Raji (cell line): ENCODE measurements at regions not wholly inside any gene's neighbourhood (a gene's known extent, or its start where the extent isn't known, plus 50 kb on each side); places are given as distances from the start of the nearest gene placed in this dataset.

Experiments
- POLR2A ChIP-seq: IDR thresholded peaks from 2 replicates; pipeline ENCODE4 v1.6.1; 2011; ENCODE audit warnings: low read depth, low read length, control low read depth; ENCODE audit not compliant: insufficient read depth

DNA sequence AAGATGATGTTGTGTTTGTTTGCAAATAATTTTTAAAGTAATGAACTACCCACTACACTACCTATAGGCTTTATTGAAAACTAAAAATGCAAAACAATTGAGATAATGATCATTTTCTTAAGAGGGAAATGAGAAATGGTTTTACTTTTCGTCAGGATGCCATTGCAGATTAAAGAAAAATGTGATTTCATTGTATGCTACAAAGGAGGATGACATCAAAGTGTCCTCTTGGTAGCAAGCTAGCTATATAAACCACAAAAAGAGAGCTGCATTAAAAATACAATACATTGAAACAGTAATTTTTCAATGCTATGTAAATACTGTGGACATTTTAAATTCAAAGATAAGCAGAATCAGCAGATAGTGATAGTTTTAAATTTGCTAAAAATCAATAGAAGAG, 87.5 kb upstream of the DPYD start:
- TF ChIP-seq POLR2A: no peak

GRCh38 chr1:98005326-98006010, 84.6 kb upstream of the DPYD start:
- TF ChIP-seq POLR2A: no peak

DNA sequence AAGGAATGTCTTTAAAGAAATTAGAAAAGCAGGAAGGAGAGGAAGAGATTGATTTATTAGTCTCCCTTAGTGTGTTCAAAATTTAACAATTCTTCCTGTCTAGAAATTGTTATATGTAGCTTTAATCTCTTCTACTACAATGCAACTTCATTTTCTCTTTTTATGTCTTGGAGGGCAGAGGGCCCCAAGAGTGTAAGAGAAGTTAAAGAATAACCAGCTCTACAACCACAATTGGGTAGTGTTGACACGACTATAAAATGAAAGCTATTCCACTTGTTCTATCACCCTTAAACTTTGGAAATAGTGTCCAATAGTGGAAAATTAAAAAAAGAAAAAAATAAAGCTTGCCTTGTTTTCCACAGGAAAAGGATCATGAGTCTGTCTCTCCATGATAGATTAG, 82.6 kb upstream of the DPYD start:
- TF ChIP-seq POLR2A: no peak

- no peak for TF ChIP-seq POLR2A
Observed at GRCh38 chr1:98002288-98002687, 81.5 kb upstream of the DPYD start.

DNA sequence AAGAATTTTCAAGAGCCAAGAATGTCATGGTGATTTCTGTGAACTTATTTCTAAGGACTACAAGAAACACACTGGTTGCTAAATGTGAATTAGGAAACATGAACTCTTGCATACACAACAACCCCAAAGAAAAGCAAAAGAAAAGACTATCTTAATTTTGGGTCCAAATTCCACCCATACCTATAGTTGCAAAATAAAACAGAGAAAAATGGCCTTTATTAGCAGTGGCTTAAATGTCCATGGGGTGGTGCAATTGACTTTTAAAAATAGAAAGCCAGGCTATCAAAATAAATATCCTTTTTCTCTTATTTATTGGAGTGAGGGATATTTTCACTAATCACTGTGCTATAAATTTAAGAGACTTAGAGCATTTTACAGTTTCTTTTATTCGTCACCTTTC, 80.9 kb upstream of the DPYD start:
- TF ChIP-seq POLR2A: no peak

- no peak for TF ChIP-seq POLR2A
Observed at GRCh38 chr1:97999320-97999719, 78.5 kb upstream of the DPYD start.

- TF ChIP-seq POLR2A: no peak
Observed at GRCh38 chr1:97996880-97997279, 76.0 kb upstream of the DPYD start.

DNA sequence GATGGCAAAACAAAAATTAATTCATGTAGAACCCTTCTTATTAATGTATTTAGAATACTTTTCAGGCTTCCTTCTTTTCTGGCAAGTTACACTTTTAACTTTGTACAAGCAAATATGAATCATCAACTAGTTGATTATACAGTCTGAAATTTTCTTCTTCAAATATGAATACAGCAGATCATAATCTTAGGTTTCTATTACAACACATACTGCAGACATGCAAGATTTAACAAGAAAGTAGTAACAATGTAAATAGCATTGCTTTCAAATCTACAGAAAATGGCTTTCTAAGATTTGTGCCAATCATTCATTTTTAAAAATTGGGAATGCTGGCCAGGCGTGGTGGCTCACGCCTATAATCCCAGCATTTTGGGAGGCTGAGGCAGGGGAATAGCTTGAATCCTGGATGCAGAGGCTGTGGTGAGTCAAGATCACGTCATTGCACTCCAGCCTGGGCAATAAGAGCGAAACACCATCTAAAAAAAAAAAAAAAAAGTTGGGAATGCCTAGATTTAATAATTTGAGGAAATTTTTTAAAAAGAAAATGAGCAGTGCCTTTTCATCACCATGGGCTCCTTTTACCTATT, 68.4 kb upstream of the DPYD start:
- no peak for TF ChIP-seq POLR2A

DNA sequence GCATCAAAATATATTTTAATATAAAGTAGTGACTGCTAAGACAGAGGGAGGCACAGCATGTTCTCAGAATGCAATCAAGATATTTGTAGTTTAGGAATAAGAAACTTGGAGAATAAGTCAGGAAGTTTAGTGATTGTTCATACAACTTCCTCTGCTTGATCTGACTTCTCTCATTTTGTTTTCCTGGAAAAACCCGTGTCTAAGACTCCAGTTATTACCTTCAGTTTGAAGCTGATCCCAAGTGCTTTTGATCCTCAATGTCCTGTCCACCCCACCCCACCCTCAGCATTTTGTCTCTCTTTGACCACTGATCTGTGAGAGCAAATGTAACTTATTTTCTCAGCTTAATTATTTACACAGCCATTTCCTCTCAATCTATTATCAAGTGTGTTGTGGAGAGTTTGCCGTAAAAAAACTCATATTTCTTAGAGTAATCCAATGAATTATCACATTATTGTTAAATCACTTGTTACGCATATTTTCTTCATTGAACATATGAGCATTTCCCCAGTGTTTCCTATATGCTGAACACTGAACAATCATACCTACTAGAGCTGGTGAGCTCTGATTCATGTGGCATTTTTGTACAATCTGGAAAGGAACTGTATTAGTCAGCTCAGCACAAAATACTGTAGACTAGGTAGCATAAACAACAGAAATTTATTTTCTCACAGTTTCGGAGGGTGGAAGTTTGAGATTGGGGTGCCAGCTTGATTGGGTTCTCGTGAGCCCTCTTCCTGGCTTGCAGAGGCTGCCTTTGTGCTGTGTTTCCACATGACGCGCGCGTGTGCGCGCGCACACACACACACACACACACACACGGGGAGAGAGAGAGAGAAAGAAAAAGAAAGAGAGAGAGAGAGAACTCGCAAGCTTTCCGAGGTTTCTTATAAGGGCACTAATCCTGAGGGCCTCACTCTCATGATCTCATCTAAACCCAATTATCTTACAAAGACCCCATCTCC, 65.5 kb upstream of the DPYD start:
- TF ChIP-seq POLR2A: no peak

- no peak for TF ChIP-seq POLR2A
Observed at GRCh38 chr1:97983126-97983525, 62.3 kb upstream of the DPYD start.

DNA sequence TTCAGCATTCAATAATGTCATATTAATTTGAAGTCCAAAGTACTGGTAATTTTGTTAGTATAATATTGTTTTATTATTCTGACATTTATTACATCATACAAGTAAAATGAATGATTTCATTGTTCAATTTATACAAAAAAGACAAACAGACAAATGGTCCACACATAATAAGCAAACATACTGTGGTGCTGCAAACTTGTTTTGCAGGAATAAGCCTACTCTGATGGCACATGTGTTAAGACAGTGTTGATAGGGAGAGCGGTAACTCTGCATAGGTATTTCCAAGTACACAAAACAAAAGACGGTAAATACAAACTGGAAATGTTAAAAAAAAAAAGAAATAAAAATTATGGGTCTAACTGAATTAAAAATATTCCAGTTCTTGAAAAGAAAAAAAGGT, 59.7 kb upstream of the DPYD start:
- no peak for TF ChIP-seq POLR2A

DNA sequence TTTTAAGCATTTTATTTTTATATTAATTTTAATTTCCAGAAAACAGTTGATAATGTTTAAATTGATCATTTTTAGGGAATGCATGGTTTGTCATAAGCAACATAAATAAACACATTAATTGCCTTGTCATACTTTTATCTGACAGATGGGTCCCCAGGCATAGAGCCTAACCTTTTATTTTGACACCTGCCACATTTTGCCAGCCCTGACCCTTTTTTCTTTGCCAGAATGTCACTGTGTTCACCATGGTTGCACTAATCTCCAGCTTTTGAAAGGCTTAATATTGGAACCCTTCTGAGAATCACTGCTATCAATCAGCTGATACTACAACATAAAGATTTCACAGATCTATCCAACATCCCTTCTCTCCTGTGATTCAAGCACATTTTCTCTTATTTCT, 56.0 kb upstream of the DPYD start:
- no peak for TF ChIP-seq POLR2A
